Activated T-helper 1 cell treated with anti-CD3 and anti-CD28 coated beads, Interleukin-12 subunit alpha, Interleukin-12 subunit beta, Interleukin-2, Interleukin-4 antibody, amounts not matched to agents 30 ng/mL and 10 ng/mL and 1 ng/mL, durations not matched to agents 14 hours and 24 hours and 36 hours (primary cell): ENCODE measurements at regions not wholly inside any gene's neighbourhood (a gene's known extent, or its start where the extent isn't known, plus 50 kb on each side); places are given as distances from the start of the nearest gene placed in this dataset.

Source experiments
- DNase-seq: peaks from one replicate; pipeline ENCODE4 v3.0.0; 2021; ENCODE audit warnings: low spot score
- H3K27ac Mint-ChIP-seq: one replicate; pipeline ENCODE4 v1.8.0; 2021; ENCODE audit warnings: mild to moderate bottlenecking, mixed read lengths
- H3K27me3 Mint-ChIP-seq: one replicate; pipeline ENCODE4 v1.8.0; 2022; ENCODE audit warnings: mild to moderate bottlenecking, moderate library complexity, mixed read lengths; ENCODE audit not compliant: insufficient read depth
- H3K36me3 Mint-ChIP-seq: one replicate; pipeline ENCODE4 v1.8.0; 2021; ENCODE audit warnings: low read depth, mixed read lengths
- H3K4me1 Mint-ChIP-seq: one replicate; pipeline ENCODE4 v1.8.0; 2021; ENCODE audit warnings: low read depth, mixed read lengths
- H3K4me3 Mint-ChIP-seq: one replicate; pipeline ENCODE4 v1.8.0; 2021; ENCODE audit warnings: mild to moderate bottlenecking, moderate library complexity, mixed read lengths
- H3K9me3 Mint-ChIP-seq: one replicate; pipeline ENCODE4 v1.8.0; 2021; ENCODE audit warnings: mixed read lengths
- intact Hi-C: fragments of 100-400 bp; cut with micrococcal nuclease; formaldehyde crosslinking; loops from one replicate; pipeline ENCODE4 v1.15.1; 2024

DNA sequence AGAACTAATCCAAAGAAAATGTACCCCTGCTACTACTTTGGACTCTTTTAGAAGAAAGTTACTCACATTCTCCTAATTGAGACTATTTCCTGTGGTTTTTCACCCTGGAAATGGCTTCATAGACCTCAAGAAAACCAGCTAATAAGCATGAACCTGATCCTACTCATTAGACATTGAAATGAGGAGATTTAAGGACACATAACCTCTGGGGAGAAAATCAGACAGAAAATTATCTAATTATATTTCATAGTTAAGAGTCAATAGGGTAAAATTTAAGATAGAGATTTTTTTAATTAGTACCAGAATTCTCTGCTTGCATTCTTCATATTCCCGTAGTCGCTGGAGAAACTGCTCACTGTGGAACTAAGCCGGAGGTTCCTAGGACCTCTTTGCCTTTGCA, 114.6 kb upstream of the ACP3 start:
- Mint-ChIP-seq H3K9me3 (no peaks in the 10 kb centered on the region), H3K27ac (no peak overlapping the region), H3K4me3 (no peak overlapping the region), H3K4me1 (no peaks in the 10 kb centered on the region), H3K27me3 (peaks cover 2% of the 10 kb centered on the region), H3K36me3 (no peaks in the 10 kb centered on the region)
- DNase-seq = no peak
- intact Hi-C loops = no loop called here

DNA sequence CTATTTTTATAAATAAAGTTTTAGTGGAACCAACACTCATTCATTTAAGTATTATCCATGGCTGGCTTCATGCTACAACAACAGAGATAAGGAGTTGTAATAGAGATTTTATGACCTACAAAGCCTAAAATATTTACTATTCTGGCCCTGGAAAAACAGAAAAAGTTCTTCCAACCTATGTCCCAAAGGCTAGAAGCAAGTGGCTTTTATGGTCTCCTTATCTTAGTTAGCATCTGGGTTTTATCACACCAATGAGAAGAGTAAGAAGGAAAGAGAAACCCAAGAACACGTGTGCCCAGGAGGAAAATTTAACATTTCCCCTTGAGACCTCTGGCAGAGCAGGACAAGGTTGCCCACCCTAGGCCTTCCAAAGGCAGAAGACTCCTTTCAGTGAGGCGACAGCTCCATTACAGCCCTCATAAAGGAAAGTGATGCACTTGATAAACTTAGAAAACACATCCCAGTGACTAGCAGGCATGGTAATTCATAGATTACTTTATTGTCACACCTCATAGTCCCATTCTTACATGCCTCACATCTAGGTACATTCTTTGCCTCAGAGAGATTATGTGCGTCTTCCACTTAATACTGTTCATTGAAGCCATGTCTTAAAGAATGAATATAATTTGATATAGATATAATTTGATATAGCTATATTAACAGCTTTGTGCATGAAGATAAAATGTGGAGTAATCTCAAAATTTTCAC, 113.2 kb upstream of the ACP3 start:
- Mint-ChIP-seq H3K9me3 (no peaks in the 10 kb centered on the region), H3K36me3 (no peaks in the 10 kb centered on the region), H3K4me1 (no peaks in the 10 kb centered on the region), H3K27ac (no peak overlapping the region), H3K27me3 (peaks cover 2% of the 10 kb centered on the region), H3K4me3 (no peak overlapping the region)
- intact Hi-C loops = no loop called here
- no peak for DNase-seq

DNA sequence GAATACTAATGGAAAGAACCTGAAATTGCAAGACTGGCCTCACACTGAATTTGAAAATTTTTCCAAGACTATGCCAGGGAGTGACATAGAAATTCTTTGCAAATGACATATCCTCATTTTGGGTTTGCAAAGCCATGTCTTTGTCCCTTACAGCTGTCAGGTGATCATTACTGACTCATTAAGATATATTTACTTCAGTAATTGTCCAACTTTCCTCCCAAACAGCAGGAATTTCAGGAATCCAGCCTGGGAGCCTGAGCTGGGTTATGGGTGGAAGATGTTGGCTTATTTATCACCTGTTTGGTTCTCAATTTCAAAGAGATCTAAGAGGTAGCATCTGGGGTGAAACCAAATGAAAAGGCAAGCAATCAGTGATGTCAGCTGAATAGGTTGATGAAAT, 111.6 kb upstream of the ACP3 start:
- Mint-ChIP-seq H3K27me3 (peaks cover 2% of the 10 kb centered on the region), H3K4me3 (no peak overlapping the region), H3K27ac (no peak overlapping the region), H3K36me3 (no peaks in the 10 kb centered on the region), H3K4me1 (no peaks in the 10 kb centered on the region), H3K9me3 (no peaks in the 10 kb centered on the region)
- DNase-seq = no peak
- intact Hi-C loops = no loop called here

DNA sequence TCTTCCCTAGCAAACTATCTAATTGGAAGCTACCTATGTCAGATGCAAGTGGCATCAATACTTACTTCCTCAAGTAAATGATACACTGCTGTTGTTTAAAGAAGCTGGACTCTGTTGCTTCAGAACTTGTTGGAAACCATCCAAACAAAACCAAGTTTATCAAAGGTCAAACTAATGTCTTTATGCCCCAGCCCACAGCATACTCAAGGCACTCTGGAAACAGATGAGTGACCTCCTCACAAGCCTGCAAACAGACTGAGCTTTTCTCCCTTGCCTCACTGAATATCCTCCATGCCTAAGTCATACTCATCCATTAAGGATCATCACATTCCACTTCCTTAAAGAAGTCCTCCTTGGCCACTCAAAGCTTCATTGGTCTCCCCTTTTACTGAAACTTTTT, 107.4 kb upstream of the ACP3 start:
- intact Hi-C loops = no loop called here
- Mint-ChIP-seq H3K27ac (no peak overlapping the region), H3K4me1 (no peaks in the 10 kb centered on the region), H3K9me3 (no peaks in the 10 kb centered on the region), H3K4me3 (no peak overlapping the region), H3K36me3 (no peaks in the 10 kb centered on the region), H3K27me3 (no peaks in the 10 kb centered on the region)
- no peak for DNase-seq

DNA sequence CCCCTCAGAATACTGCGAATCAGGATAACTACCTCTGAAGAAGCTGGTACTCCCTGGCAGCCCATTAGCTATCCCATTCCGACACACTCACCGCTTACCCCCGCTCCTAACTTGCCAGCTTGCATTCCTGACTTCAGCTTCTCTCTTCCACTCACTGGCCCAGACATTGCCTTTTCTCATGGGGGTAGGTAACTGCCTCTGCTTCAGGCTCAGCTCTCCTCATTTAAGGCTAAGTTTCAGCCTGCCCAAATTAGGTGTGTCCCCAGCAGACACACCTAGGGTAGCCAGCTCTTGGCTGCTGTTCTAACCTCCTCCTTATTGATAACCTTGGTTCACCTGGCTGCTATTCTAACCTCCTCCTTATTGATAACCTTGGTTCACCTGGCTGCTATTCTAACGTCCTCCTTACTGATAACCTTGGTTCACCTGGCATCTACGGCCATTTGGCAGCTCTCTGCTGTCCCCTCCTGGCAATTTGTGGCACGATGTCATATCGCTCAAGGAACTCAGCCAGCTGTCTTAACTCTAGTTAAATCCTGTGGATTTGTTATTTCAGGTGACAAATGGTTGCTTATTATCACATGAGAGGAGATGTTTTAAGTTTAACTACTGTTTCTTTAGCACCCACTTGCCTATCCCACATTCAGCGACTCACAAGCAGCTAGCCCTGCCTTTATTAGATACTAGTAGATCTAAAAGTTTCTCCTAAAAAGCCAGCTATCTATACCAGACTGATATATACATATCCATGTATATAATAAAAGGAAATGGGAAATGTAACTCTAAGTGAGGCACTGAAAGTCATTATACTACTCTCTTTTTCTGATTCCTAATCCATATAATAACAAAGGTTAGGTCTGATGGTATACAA, 106.5 kb upstream of the ACP3 start:
- no peaks in the 10 kb centered on the region for H3K9me3 Mint-ChIP-seq

DNA sequence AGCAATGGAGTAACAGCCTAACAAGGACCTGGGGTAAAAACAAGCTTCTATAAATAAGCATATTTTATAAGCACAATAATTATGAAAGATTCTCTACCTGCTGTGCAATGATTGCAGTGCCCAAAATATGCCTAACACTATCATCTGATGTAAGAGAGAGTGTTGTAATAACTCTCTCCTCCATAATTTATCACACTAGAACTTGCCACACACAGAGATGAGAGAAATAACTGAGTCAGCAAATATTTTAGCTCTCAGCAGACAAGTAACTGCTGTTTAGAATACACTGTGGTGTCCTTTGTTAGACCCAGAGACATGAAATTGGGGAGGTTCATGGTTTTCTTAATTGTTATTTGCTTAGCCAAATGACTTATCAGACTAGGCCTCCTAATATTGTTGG, 105.3 kb upstream of the ACP3 start:
- H3K4me1 Mint-ChIP-seq = no peaks in the 10 kb centered on the region
- DNase-seq = no peak
- peaks cover 4% of the 10 kb centered on the region for H3K27me3 Mint-ChIP-seq
- no peak overlapping the region for H3K4me3 Mint-ChIP-seq
- H3K9me3 Mint-ChIP-seq = no peaks in the 10 kb centered on the region
- intact Hi-C loops = no loop called here
- no peak overlapping the region for H3K27ac Mint-ChIP-seq
- no peaks in the 10 kb centered on the region for H3K36me3 Mint-ChIP-seq

More for the DNA sequence above, 106.5 kb upstream of the ACP3 start:
- Mint-ChIP-seq H3K36me3 (no peaks in the 10 kb centered on the region), H3K27ac (no peak overlapping the region), H3K27me3 (no peaks in the 10 kb centered on the region), H3K4me3 (no peak overlapping the region), H3K4me1 (no peaks in the 10 kb centered on the region)
- no peak for DNase-seq
- intact Hi-C loops = no loop called here

DNA sequence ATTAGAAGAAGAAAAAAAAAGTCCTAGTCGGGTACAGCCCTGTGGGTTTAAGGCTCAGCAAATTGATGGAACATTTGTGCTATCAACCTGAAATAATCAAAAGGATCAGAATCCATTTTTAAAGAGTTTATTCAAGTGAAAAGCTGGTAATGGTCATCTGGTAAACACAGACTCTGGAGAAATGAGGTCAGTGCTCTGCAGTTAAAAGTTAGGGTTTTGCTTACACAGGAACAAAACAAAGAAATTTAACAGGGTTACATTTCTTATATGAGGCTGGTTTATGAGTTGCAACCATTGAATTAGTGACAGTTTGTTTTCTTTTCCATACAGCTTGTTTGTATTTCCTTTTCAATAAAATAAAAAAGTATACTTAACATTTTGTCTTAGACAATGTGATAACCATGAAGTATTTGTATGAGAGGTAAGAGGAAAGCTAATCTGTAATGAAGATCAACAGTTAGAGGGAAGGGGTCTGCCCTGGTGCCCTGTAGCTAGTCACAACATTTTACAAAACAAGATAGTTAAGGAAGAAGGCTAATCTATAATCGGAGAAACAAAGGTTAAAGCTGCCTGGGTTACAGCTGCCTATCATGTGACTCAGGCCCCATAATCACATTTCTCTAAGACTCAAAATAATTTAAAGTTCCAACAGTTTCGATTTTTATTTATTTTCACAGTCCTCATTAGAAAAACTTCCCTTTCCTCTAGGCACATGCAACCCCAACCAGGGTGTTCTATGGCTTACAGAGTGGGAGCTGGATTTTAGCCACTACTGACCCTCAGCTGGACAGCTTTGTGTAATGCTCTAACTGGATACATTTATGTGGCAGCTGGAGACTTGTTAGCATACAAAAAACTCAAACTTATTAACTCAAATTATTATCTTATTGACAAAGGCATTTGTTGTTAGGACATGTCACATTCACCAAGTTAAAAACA, 98.1 kb upstream of the ACP3 start:
- intact Hi-C loops = no loop called here
- Mint-ChIP-seq H3K4me3 (no peak overlapping the region), H3K4me1 (no peaks in the 10 kb centered on the region), H3K27ac (no peak overlapping the region), H3K9me3 (no peaks in the 10 kb centered on the region), H3K36me3 (no peaks in the 10 kb centered on the region), H3K27me3 (peaks cover 4% of the 10 kb centered on the region)
- no peak for DNase-seq

DNA sequence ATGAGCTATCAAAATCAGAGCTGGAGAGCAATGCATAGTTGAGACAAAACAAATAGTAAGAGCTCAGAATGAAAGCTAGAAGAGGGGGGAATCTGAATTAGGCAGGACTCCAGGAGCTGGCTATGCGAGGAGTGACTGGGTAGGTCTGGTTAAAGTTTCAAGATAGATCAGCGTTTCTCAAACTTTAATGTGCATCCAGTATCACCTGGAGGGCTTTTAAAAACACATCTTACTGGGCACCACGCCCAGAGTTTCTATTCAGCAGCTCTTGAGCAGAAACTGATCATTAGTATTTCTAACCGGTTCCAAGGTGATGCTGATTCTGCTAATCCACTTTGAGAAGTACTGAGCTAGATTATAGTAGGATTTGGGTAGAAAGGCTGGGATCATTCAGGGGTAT, 96.2 kb upstream of the ACP3 start:
- H3K9me3 Mint-ChIP-seq = no peaks in the 10 kb centered on the region
- intact Hi-C loops = no loop called here
- no peak overlapping the region for H3K4me3 Mint-ChIP-seq
- no peaks in the 10 kb centered on the region for H3K4me1 Mint-ChIP-seq
- no peak overlapping the region for H3K27ac Mint-ChIP-seq
- H3K27me3 Mint-ChIP-seq = peaks cover 7% of the 10 kb centered on the region
- no peaks in the 10 kb centered on the region for H3K36me3 Mint-ChIP-seq
- no peak for DNase-seq

DNA sequence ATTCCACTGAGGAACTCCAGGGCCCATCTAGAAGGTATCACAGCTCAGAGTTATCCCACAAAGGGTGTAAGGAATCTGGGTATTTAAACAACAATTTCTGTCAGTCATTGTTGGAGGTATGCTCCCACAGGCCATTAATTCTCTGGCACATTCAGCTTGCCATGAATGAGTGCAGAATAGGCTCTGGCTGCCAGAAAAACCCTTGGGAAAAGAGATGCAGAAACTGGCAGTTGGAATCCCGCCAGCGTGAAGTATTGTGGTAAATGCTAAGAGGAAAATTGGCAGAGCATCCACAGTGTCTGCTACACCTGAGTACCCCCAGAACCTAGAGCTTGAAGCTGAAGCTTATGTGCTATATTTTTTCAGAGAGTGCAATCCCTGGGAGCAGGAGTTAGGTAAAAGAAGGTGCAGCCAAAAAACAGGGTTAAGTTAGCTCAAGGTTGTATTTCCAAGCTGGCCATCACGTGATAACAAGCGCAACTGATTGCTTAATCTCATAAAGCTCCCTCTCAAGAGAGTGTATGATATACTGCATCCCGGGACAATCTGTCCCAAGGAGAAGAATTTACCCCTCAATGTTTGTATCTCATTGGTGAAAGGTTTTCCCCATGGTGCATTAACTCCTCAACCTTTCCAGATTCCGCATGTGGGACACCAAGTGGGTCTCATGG, 94.2 kb upstream of the ACP3 start:
- no peak overlapping the region for H3K27ac Mint-ChIP-seq
- H3K9me3 Mint-ChIP-seq = no peaks in the 10 kb centered on the region
- H3K4me3 Mint-ChIP-seq = no peak overlapping the region
- H3K36me3 Mint-ChIP-seq = no peaks in the 10 kb centered on the region
- intact Hi-C loops = no loop called here
- no peak for DNase-seq
- H3K4me1 Mint-ChIP-seq = no peaks in the 10 kb centered on the region
- H3K27me3 Mint-ChIP-seq = peaks cover 6% of the 10 kb centered on the region

DNA sequence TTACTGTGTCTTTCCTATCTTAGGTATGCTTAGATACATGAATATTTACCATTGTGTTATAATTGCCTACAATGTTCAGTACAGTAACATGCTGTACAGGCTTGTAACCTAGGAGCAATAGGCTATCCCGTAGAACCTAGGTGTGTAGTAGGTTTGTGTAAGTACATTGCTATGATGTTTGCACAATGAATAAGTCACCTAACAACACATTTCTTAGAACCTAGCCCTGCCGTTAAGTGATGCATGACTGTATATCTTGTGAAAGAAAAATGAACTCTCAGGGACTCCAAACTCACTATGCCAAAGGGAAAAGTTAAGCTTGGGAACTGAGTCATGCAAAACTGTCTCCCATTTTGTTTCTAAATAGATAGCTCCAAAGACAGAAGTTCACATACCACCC, 91.5 kb upstream of the ACP3 start:
- Mint-ChIP-seq H3K4me3 (no peak overlapping the region), H3K27ac (no peak overlapping the region), H3K27me3 (peaks cover 6% of the 10 kb centered on the region), H3K4me1 (no peaks in the 10 kb centered on the region), H3K36me3 (no peaks in the 10 kb centered on the region), H3K9me3 (no peaks in the 10 kb centered on the region)
- DNase-seq = no peak
- intact Hi-C loops = no loop called here

DNA sequence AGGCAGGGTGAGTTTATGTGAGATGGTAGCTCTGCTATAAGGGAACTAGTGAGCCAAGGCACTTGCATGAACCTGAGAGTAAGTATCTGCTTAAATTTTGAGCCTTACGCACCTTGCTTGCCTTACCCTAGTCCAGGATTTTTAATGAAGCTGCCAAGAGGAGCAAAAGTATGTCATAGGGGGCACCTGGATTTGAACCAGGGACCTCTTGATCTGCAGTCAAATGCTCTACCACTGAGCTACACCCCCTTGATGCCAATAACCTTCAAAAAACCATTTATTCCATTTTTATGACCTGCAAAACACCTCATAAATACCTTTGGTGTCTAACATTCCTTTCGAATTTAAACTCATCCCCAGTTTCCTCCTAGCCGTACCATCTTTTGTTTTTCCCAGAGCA, 88.3 kb upstream of the ACP3 start:
- no peak for DNase-seq
- Mint-ChIP-seq H3K27me3 (peaks cover 6% of the 10 kb centered on the region), H3K9me3 (no peaks in the 10 kb centered on the region), H3K36me3 (no peaks in the 10 kb centered on the region), H3K27ac (no peak overlapping the region), H3K4me3 (no peak overlapping the region), H3K4me1 (no peaks in the 10 kb centered on the region)
- intact Hi-C loops = no loop called here

DNA sequence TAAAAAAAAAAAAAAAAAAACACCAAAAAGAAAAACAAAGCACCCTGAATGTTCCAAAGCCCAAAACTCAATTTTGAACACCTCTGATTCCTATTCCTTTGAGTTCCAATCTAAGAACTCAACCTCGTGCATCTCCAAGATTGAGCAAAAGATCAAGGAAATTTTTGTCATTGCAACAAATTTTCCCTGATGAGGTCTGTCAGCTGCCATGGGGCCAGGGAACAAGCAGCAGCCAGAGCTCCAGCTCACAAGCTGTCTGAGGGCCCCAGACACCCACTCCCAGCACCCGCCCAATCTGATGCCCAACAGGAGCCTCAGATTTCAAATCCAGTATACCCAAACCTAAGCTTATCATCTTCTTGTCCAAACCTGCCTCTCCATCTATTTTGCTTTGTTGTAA, 87.6 kb upstream of the ACP3 start:
- Mint-ChIP-seq H3K9me3 (no peaks in the 10 kb centered on the region), H3K27ac (no peak overlapping the region), H3K4me3 (no peak overlapping the region), H3K27me3 (peaks cover 6% of the 10 kb centered on the region), H3K36me3 (no peaks in the 10 kb centered on the region), H3K4me1 (no peaks in the 10 kb centered on the region)
- DNase-seq = no peak
- intact Hi-C loops = no loop called here
